Thoracic aorta (tissue), 2 donors: ENCODE measurements at regions not wholly inside any gene's neighbourhood (a gene's known extent, or its start where the extent isn't known, plus 50 kb on each side); places are given as distances from the start of the nearest gene placed in this dataset.

ENCODE experiments used
- ATAC-seq: fragments of 150-250 bp; one replicate; pipeline ENCODE4 v1.8.0; 2017; ENCODE audit warnings: low read depth; ENCODE audit not compliant: insufficient number of reproducible peaks, low FRiP score
- DNase-seq: peaks from one replicate; pipeline ENCODE4 v3.0.0-alpha.2; 2020; ENCODE audit warnings: low spot score
- H3K27ac ChIP-seq, 2 donors: fragments of 200-600 bp; sonication (generic); 1 replicate in 1 of 2; 2 replicates in 1 of 2; pipeline ENCODE4 v1.5.1; 2016; ENCODE audit warnings: mild to moderate bottlenecking in 2 of 2, moderate library complexity in 2 of 2
- H3K27me3 ChIP-seq: fragments of 200-600 bp; sonication (generic); replicated peaks from 2 replicates; pipeline ENCODE4 v1.6.0; 2016; ENCODE audit warnings: mild to moderate bottlenecking; ENCODE audit not compliant: insufficient read depth
- H3K36me3 ChIP-seq: fragments of 200-600 bp; sonication (generic); one replicate; pipeline ENCODE4 v1.5.1; 2016
- H3K4me1 ChIP-seq, 2 donors: fragments of 200-600 bp; sonication (generic); 1 replicate in 1 of 2; 2 replicates in 1 of 2; pipeline versions ENCODE4 v1.5.1 to v1.6.0; 2016; ENCODE audit warnings: low read depth in 2 of 2, mild to moderate bottlenecking in 1 of 2; ENCODE audit not compliant: control insufficient read depth in 1 of 2
- H3K4me3 ChIP-seq: fragments of 200-600 bp; sonication (generic); 2 replicates; pipeline ENCODE4 v1.5.1; 2016; ENCODE audit warnings: mild to moderate bottlenecking
- H3K9me3 ChIP-seq: fragments of 200-600 bp; sonication (generic); 2 replicates; pipeline ENCODE4 v1.5.1; 2016
- CTCF ChIP-seq: fragments of 200-600 bp; sonication (generic); IDR thresholded peaks from one replicate; pipeline ENCODE4 v1.5.1; 2019; ENCODE audit warnings: antibody characterized with exemption

DNA sequence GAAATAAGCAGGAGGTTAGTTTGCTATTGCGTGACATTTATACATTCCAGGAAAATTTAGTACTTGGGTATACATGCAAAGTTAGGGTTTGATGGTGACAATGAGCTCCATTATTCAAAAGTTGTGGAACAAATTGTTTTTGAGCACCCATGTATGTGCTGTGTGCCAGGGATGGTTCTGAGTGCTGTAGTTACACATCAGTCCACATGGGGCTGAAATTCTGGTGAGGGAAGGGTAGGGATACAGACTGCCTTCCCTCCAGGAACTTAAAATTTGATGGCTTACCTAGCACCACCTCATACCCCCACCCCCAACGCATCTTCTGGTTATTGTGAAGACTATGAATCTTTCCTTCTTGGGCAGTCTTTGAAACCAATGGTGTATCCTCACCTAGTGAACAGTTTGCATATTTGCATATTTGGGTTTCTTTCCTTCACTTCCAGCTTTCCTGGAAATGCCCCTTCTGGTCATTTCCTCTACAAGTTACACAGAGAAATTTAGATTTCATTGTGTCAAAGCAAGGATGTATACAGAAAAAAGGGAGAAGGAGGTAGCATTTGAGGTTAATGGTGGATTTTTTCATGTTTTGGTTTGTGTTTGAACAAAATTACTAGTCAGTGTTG lies 222.0 kb upstream of the IL12A start:
- Histone ChIP-seq H3K27ac (peak overlapping the region; percentile 99), H3K9me3 (no peaks in the 10 kb centered on the region), H3K4me1 (peaks cover 10 to 57% of the 10 kb centered on the region in 2 donors), H3K27me3 (no peaks in the 10 kb centered on the region), H3K4me3 (peak overlapping the region; percentile 91), H3K36me3 (no peaks in the 10 kb centered on the region)
- DNase-seq (no peak), ATAC-seq (no peak)
- TF ChIP-seq CTCF: peak; percentile 73

DNA sequence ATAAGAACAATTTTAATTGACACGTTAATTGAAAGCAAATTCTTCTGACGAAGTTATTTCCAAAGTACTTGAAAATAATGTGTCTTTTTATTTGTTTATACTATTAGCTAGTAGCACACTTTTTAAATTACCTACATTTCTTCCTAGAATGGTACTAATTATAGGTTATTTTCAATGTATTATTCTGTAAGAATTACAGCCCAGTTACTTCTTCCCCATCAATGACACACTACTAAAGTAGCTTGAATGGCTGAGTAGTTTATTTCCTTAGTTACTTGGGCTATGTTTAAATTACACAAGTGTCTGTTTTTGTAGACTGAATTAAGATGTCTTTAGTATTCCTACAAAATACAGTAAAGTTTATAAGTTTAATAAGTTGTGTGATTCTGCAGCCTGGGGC lies 217.6 kb upstream of the IL12A start:
- H3K27me3 ChIP-seq: no peaks in the 10 kb centered on the region
- H3K36me3 ChIP-seq: no peaks in the 10 kb centered on the region
- no peak for ATAC-seq
- H3K4me3 ChIP-seq: no peak overlapping the region
- no peak for TF ChIP-seq CTCF
- no peaks in the 10 kb centered on the region for H3K9me3 ChIP-seq
- H3K27ac ChIP-seq: peak overlapping the region; percentile 18 to 91
- peaks cover 7 to 80% of the 10 kb centered on the region in 2 donors for H3K4me1 ChIP-seq
- no peak for DNase-seq

- ATAC-seq: no peak
Observed at GRCh38 chr3:159771865-159772611, 216.6 kb upstream of the IL12A start.

DNA sequence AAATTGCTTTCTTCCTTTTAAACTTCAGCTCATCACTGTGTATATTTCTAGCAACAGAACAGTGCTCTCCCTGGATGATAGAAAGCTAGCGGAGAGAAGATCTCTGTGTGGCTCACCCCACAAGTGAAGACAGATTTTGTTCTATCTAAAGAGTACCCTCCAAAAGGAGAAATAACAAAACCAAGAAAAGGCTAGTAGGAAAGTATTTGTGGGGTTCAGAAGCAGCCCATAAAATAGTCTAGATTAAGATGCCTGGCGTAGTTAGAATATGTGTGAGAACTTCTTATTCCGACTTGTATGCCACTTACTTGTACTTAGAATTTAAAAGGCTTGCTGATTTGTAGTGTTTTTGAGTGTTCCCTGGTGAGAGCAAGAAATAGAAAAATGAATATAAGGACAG lies 214.9 kb upstream of the IL12A start:
- H3K4me3 ChIP-seq: no peak overlapping the region
- no peaks in the 10 kb centered on the region for H3K36me3 ChIP-seq
- H3K27me3 ChIP-seq: no peaks in the 10 kb centered on the region
- no peak for ATAC-seq
- peaks cover 19 to 87% of the 10 kb centered on the region in 2 donors for H3K4me1 ChIP-seq
- no peak for TF ChIP-seq CTCF
- no peaks in the 10 kb centered on the region for H3K9me3 ChIP-seq
- H3K27ac ChIP-seq: peak overlapping the region; percentile 90 to 91
- DNase-seq: no peak

More at GRCh38 chr3:159771865-159772611, 216.6 kb upstream of the IL12A start:
- Histone ChIP-seq H3K27me3 (no peaks in the 10 kb centered on the region), H3K9me3 (no peaks in the 10 kb centered on the region), H3K36me3 (no peaks in the 10 kb centered on the region), H3K4me3 (no peak overlapping the region), H3K27ac (peak overlapping the region; percentile 5 to 91), H3K4me1 (peaks cover 13 to 86% of the 10 kb centered on the region in 2 donors)
- no peak for TF ChIP-seq CTCF
- DNase-seq: no peak

- ATAC-seq (peak; percentile 93), DNase-seq (peak; percentile 58)
- Histone ChIP-seq H3K4me3 (peak overlapping the region; percentile 47), H3K36me3 (no peaks in the 10 kb centered on the region), H3K27me3 (no peaks in the 10 kb centered on the region), H3K27ac (peak overlapping the region; percentile 90 to 91), H3K4me1 (peaks cover 25 to 93% of the 10 kb centered on the region in 2 donors), H3K9me3 (no peaks in the 10 kb centered on the region)
- no peak for TF ChIP-seq CTCF
Observed at GRCh38 chr3:159775372-159775961, 213.2 kb upstream of the IL12A start.
